Memory B cell (primary cell): ENCODE measurements at regions not wholly inside any gene's neighbourhood (a gene's known extent, or its start where the extent isn't known, plus 50 kb on each side); places are given as distances from the start of the nearest gene placed in this dataset.

Experiments
- ATAC-seq: fragments of 150-1000 bp; cut with Tn5 transposase; 2 replicates; pipeline ENCODE4 v1.10.0; 2021; ENCODE audit warnings: low read depth, mild to moderate bottlenecking, moderate library complexity
- DNase-seq, 2 donors: peaks; one replicate each; pipeline ENCODE4 v3.0.0; 2022; ENCODE audit warnings: low spot score in 2 of 2
- H3K27ac Mint-ChIP-seq: one replicate; pipeline ENCODE4 v1.8.0; 2022; ENCODE audit warnings: mild to moderate bottlenecking, moderate library complexity, mixed read lengths
- H3K27me3 Mint-ChIP-seq: one replicate; pipeline ENCODE4 v1.8.0; 2022; ENCODE audit warnings: mixed read lengths
- H3K36me3 Mint-ChIP-seq: one replicate; pipeline ENCODE4 v1.8.0; 2022; ENCODE audit warnings: mild to moderate bottlenecking, mixed read lengths
- H3K4me1 Mint-ChIP-seq: one replicate; pipeline ENCODE4 v1.8.0; 2022; ENCODE audit warnings: mixed read lengths
- H3K4me3 Mint-ChIP-seq: one replicate; pipeline ENCODE4 v1.8.0; 2022; ENCODE audit warnings: mild to moderate bottlenecking, moderate library complexity, mixed read lengths
- H3K9me3 Mint-ChIP-seq: one replicate; pipeline ENCODE4 v1.8.0; 2022; ENCODE audit warnings: mixed read lengths

DNA sequence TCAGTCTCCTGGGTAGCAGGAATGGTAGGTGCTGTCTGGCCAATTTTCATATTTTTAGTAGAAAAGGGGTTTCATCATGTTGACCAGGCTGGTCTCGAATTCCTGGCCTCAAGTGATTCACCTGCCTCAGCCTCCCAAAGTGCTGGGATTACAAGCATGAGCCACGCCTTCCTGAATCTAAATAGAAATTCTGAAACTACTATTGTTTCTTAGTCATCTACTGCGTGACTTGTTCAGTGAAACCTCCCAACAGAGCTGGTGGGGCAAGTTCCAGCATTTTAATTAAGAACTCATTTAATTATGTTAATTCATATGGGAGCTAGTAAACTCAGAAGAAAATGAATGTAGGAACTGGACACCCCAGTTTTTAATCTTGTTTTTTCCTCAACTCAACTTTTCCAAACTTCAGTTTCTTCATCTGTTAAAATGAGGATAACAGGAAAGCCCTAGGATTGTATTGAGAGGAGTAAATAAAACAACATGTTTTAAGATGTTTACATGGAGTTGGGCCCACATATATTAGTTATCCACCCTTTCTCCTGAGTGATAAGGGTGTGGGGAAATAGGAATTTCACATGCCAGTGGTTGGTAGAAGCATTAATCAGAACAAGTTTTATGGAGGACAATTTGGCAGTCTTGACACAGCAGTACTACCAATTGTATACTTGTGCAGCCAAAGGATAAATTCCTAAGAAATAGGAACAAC lies 335.8 kb upstream of the E2F7 start:
- DNase-seq = no peak

GRCh38 chr12:77392467-77393088 lies 327.2 kb upstream of the E2F7 start:
- H3K27ac Mint-ChIP-seq = no peak overlapping the region
- ATAC-seq (no peak), DNase-seq (no peak)
- H3K4me3 Mint-ChIP-seq = no peak overlapping the region
- H3K27me3 Mint-ChIP-seq = peaks cover 1% of the 10 kb centered on the region
- H3K9me3 Mint-ChIP-seq = peaks cover 2% of the 10 kb centered on the region
- no peaks in the 10 kb centered on the region for H3K36me3 Mint-ChIP-seq
- H3K4me1 Mint-ChIP-seq = no peaks in the 10 kb centered on the region

More for the DNA sequence above, 335.8 kb upstream of the E2F7 start:
- Mint-ChIP-seq H3K27ac (no peak overlapping the region), H3K4me3 (no peak overlapping the region), H3K27me3 (no peaks in the 10 kb centered on the region), H3K9me3 (no peaks in the 10 kb centered on the region), H3K36me3 (no peaks in the 10 kb centered on the region), H3K4me1 (no peaks in the 10 kb centered on the region)
- ATAC-seq = no peak

DNA sequence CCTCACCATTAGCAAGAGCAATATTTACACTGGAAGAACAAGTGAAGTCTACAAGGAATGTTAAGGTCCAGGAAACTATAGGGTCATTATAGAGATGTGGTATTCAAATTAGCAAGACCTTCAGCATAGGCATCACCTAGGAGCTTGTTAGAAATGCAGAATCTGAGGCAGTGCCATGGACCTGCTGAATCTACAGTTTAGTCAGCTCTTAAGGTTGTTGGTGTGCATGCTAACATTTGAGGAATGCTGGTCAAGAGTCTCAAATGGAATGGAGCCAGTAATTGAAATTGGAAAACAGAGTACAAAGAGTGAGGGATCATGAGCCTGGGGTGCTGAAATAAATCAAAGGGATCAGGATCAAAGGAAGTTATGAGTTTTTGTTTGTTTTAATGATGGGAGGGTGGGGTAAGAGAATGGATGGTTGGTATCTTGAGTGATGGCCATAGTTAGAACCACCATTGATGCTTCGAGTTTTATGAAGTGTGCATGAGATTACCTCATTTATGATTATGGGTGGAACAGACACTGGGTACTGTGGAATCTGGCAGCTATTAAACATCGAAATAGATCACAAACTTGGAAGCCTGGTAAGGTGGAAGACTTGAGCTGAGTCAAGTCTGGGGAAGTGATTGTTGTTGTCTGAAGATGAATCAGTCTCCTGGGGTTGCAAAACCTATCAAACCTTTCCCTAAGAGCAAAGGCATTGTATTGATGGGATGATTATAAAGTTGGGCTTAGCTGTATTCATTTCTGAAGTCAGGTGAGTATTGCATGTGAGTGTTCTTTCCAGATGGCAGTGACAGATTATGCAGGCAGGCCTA lies 323.3 kb upstream of the E2F7 start:
- ATAC-seq = no peak
- Mint-ChIP-seq H3K27me3 (peaks cover 1% of the 10 kb centered on the region), H3K4me1 (no peaks in the 10 kb centered on the region), H3K4me3 (no peak overlapping the region), H3K9me3 (no peaks in the 10 kb centered on the region), H3K27ac (no peak overlapping the region), H3K36me3 (no peaks in the 10 kb centered on the region)
- DNase-seq = no peak

DNA sequence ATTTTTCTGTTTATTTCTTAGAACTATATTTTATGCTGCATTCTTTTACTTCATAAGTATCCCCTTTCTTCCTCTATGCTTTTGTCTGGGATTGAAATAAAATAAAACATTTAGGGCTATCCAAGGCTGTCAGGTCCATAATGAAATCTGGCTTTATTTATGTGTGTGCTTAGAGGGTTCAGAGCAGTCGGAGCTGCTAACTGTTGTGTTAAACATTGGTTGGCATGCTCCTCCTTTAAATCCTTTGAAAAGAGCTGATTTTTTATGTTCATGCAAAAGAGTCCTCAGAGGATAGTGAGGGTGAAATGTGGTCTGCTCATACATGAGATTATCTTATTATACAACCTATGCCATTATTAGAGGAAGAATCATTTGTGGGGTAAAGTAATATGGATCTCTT lies 322.3 kb upstream of the E2F7 start:
- H3K4me3 Mint-ChIP-seq = no peak overlapping the region
- H3K9me3 Mint-ChIP-seq = no peaks in the 10 kb centered on the region
- H3K4me1 Mint-ChIP-seq = no peaks in the 10 kb centered on the region
- peaks cover 1% of the 10 kb centered on the region for H3K27me3 Mint-ChIP-seq
- no peaks in the 10 kb centered on the region for H3K36me3 Mint-ChIP-seq
- no peak for DNase-seq
- ATAC-seq = no peak
- no peak overlapping the region for H3K27ac Mint-ChIP-seq

- no peak for ATAC-seq
- Mint-ChIP-seq H3K27ac (no peak overlapping the region), H3K4me1 (no peaks in the 10 kb centered on the region), H3K9me3 (no peaks in the 10 kb centered on the region), H3K4me3 (no peak overlapping the region), H3K27me3 (peaks cover 1% of the 10 kb centered on the region), H3K36me3 (no peaks in the 10 kb centered on the region)
- DNase-seq = no peak
Measured at GRCh38 chr12:77387214-77387613, 321.8 kb upstream of the E2F7 start.

DNA sequence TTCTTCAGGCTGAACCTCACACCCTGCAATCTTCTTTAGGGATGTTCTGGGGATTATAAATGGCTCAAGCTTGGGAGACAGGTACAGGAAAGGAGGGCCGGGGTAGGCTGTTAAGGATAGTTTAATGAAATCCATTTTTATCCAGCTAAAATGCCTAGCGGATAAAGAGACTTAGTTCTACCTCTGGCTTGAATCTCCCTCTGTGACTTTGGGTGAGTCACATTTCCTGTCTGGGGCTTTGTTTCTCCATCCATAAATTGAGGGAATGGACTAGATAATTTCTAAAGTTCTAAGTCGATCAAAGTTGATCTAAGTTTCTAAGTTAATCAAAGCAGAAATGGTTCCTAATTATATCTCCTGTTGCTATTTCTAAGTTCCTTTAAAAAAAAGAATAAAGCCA lies 319.6 kb upstream of the E2F7 start:
- DNase-seq = no peak
- no peak overlapping the region for H3K27ac Mint-ChIP-seq
- H3K4me1 Mint-ChIP-seq = no peaks in the 10 kb centered on the region
- H3K36me3 Mint-ChIP-seq = no peaks in the 10 kb centered on the region
- H3K9me3 Mint-ChIP-seq = no peaks in the 10 kb centered on the region
- peaks cover 1% of the 10 kb centered on the region for H3K27me3 Mint-ChIP-seq
- no peak overlapping the region for H3K4me3 Mint-ChIP-seq
- no peak for ATAC-seq

GRCh38 chr12:77382096-77382742 lies 316.9 kb upstream of the E2F7 start:
- DNase-seq (no peak), ATAC-seq (no peak)
- Mint-ChIP-seq H3K4me1 (no peaks in the 10 kb centered on the region), H3K4me3 (no peak overlapping the region), H3K27ac (no peak overlapping the region), H3K9me3 (no peaks in the 10 kb centered on the region), H3K36me3 (no peaks in the 10 kb centered on the region), H3K27me3 (no peaks in the 10 kb centered on the region)

DNA sequence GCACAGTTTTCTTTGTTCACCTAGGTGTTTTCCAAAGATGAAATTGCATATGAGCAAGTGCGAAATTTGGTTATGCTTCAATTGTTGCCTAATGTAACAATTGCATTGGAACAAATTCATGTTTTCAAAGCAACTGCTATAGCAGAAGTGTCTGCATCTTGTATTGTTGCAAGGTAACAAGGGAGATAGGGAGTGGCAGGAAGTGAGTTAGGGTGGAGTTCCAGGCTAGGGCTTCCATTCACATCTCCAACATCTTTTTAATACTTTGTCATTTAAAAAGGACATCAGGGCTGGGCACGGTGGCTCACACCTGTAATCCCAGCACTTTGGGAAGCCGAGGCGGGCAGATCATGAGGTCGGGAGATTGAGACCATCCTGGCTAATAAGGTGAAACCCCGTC lies 312.3 kb upstream of the E2F7 start:
- H3K27me3 Mint-ChIP-seq = no peaks in the 10 kb centered on the region
- H3K9me3 Mint-ChIP-seq = no peaks in the 10 kb centered on the region
- H3K4me1 Mint-ChIP-seq = no peaks in the 10 kb centered on the region
- no peak for ATAC-seq
- no peak for DNase-seq
- H3K4me3 Mint-ChIP-seq = no peak overlapping the region
- no peaks in the 10 kb centered on the region for H3K36me3 Mint-ChIP-seq
- H3K27ac Mint-ChIP-seq = no peak overlapping the region

DNA sequence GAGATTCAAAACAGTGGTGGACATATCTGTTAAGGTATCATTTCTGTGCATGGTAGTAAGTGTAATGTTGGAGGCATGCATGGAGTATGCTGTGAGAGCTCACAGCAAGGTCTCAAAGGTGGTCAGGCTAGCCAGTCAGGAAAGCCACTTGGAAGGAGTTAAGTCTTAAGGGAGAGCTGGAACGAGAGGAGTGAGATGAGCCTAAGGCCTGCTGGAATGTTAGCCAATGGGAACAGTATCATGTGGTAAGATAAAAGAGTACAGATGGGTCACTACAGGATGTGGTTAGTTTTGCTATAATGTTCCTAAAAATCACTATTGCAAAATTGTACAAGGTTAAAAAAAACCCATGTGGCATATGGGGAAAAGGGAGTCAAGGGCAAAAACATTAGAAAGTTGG lies 311.7 kb upstream of the E2F7 start:
- ATAC-seq = no peak
- no peak for DNase-seq
- H3K4me1 Mint-ChIP-seq = no peaks in the 10 kb centered on the region
- H3K4me3 Mint-ChIP-seq = no peak overlapping the region
- peaks cover 3% of the 10 kb centered on the region for H3K27me3 Mint-ChIP-seq
- no peaks in the 10 kb centered on the region for H3K9me3 Mint-ChIP-seq
- no peaks in the 10 kb centered on the region for H3K36me3 Mint-ChIP-seq
- H3K27ac Mint-ChIP-seq = no peak overlapping the region

DNA sequence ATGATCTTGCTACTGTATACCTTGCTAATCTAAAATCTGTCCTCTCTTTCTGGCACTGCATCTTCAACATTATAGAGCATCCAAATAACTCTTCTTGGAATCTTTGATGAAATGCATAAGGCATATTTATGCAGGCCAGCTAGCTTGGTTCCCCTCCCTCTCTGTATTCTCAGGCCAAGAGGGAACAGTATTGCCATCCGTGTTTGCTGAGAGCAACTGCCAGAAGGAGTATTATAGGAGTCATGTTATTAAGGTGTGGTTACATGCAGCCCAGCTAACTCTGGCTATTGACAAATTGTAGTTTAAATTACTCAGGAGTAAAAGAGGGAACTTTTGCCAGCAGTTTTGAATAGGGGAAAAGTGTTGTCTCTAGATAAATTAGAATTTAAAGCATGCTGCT lies 309.3 kb upstream of the E2F7 start:
- no peaks in the 10 kb centered on the region for H3K9me3 Mint-ChIP-seq
- H3K36me3 Mint-ChIP-seq = no peaks in the 10 kb centered on the region
- no peak for DNase-seq
- H3K4me3 Mint-ChIP-seq = no peak overlapping the region
- H3K27ac Mint-ChIP-seq = no peak overlapping the region
- H3K4me1 Mint-ChIP-seq = no peaks in the 10 kb centered on the region
- H3K27me3 Mint-ChIP-seq = peaks cover 3% of the 10 kb centered on the region
- no peak for ATAC-seq

DNA sequence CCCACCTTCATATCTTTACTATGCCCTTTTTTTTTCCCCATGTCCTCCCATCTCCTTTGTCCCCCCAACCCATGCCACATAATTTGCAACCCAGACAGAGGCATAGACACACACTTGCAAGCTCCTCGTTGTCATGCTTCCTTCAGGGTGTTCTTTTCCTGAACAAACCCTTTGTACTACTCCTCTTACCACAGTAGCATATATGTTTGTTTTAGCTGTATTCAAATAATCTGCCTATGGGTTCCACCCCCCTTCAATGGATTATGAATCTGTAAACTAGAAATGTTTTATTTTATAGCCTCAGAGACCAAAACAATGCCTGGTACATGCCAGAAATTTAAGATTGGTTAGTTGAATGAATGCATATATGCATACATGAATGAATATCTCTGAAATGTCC lies 307.1 kb upstream of the E2F7 start:
- H3K9me3 Mint-ChIP-seq = peaks cover 2% of the 10 kb centered on the region
- H3K27ac Mint-ChIP-seq = no peak overlapping the region
- no peak for DNase-seq
- H3K36me3 Mint-ChIP-seq = no peaks in the 10 kb centered on the region
- no peak overlapping the region for H3K4me3 Mint-ChIP-seq
- no peaks in the 10 kb centered on the region for H3K4me1 Mint-ChIP-seq
- no peak for ATAC-seq
- H3K27me3 Mint-ChIP-seq = peaks cover 3% of the 10 kb centered on the region

DNA sequence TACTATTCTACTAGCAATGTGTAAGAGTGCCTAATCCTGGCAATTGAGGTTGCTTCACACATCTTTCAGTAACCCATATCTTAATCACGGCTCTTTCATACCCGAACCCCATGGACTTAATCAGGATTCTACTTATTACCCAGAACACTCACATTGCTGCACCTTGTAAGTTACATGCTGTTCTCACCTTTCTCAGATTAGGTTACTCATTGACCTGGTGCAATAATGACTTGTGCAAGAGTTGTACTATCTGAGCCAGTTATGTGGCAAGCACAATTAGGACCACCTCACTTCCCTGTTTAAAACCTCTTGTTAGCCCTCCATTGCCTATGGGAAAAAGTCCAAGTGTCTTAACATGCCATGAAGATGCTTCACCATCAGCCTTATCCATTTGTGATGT lies 306.7 kb upstream of the E2F7 start:
- Mint-ChIP-seq H3K4me3 (no peak overlapping the region), H3K27ac (no peak overlapping the region), H3K27me3 (peaks cover 3% of the 10 kb centered on the region), H3K36me3 (no peaks in the 10 kb centered on the region), H3K9me3 (peaks cover 2% of the 10 kb centered on the region), H3K4me1 (no peaks in the 10 kb centered on the region)
- DNase-seq (no peak), ATAC-seq (no peak)

DNA sequence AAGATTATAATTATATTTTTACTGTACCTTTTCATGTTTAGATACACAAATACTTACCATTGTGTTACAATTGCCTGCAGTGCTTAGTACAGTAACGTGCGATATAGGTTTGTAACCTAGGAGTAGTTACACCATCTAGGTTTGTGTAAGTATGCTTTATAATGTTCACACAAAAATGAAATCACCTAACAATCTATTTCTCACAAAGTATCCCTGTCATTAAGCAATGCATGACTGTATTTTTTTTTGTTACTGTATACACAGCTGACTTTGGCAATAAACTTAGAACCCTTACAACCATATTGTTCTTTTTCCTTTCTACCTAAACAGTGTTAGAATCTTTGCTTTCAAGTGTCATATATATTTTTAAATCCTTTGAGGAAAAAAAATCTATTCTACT lies 303.0 kb upstream of the E2F7 start:
- no peaks in the 10 kb centered on the region for H3K36me3 Mint-ChIP-seq
- peaks cover 2% of the 10 kb centered on the region for H3K9me3 Mint-ChIP-seq
- H3K27me3 Mint-ChIP-seq = peaks cover 3% of the 10 kb centered on the region
- ATAC-seq = no peak
- DNase-seq = no peak
- H3K4me3 Mint-ChIP-seq = no peak overlapping the region
- H3K27ac Mint-ChIP-seq = no peak overlapping the region
- H3K4me1 Mint-ChIP-seq = no peaks in the 10 kb centered on the region

DNA sequence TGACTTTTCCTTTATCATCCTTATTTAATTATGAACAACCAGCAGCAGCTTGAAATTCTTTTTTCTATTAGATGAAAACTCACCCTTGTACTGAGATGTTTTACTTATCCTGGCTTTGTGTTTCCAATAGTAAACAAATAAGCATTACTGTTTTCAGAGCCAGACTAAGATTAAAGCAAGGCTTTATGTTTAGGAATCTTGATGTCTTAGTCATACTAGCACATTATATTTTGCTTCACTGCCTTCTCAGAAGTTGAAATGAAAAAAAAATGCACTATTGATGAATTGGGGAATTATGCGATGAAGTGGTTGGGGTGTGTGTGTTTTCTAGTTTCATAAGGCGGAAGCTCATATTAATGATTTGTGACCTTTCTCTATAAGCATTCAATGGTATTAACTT lies 301.2 kb upstream of the E2F7 start:
- no peaks in the 10 kb centered on the region for H3K27me3 Mint-ChIP-seq
- ATAC-seq = no peak
- no peak for DNase-seq
- no peak overlapping the region for H3K27ac Mint-ChIP-seq
- H3K4me1 Mint-ChIP-seq = no peaks in the 10 kb centered on the region
- H3K36me3 Mint-ChIP-seq = no peaks in the 10 kb centered on the region
- H3K9me3 Mint-ChIP-seq = peaks cover 2% of the 10 kb centered on the region
- H3K4me3 Mint-ChIP-seq = no peak overlapping the region
